HepG2 (cell line): ENCODE measurements at regions not wholly inside any gene's neighbourhood (a gene's known extent, or its start where the extent isn't known, plus 50 kb on each side); places are given as distances from the start of the nearest gene placed in this dataset.

Experiments used
- ATAC-seq: fragments of 200-7000 bp; cut with Tn5 transposase; 3 replicates; pipeline ENCODE4 v1.9.1; 2020; ENCODE audit warnings: mild to moderate bottlenecking, moderate library complexity
- BruUV-seq: library from RNA; stranded (reverse); fragments of 400-500 nt; replicated peaks from 2 replicates; lab custom pipeline; 2021; lab: Mats Ljungman, UMichigan
- CTCF ChIA-PET: fragments of 300-600 bp; formaldehyde crosslinking; extraction: SDS; loops from one replicate; lab custom pipeline; 2021; ENCODE audit warnings: low total read pairs, inconsistent platforms, low intra/inter-chr PET ratio; lab: Yijun Ruan, JAX
- POLR2A ChIA-PET: fragments of 350-600 bp; sonication (Branson Sonifier 250); formaldehyde crosslinking; loops from one replicate; lab custom pipeline; 2020; ENCODE audit warnings: antibody characterized with exemption, inconsistent platforms; lab: Yijun Ruan, JAX
- DNase-seq: peaks from one replicate; pipeline ENCODE4 v3.0.0-alpha.2; 2015; ENCODE audit warnings: low spot score
- FAIRE-seq: peaks from 3 replicates; lab custom pipeline; 2011; peaks lifted over from hg19 to GRCh38; lab: Jason Lieb, UNC
- H2AFZ ChIP-seq: one replicate; pipeline ENCODE4 v1.6.1; 2011; ENCODE audit warnings: low read length, inconsistent platforms
- H3K27ac ChIP-seq: fragments of 300-600 bp; 3 replicates; pipeline ENCODE4 v1.8.0; 2011; ENCODE audit warnings: mixed run types, mild to moderate bottlenecking, mixed read lengths, low read length, inconsistent platforms; ENCODE audit not compliant: insufficient read depth; ENCODE audit errors: extremely low read length
- H3K27me3 ChIP-seq, 2 experiments: fragments of 200-600 bp in 1 of 2; 2 replicates in 1 of 2; 3 replicates in 1 of 2; pipeline versions ENCODE4 v1.6.0 to v1.8.0; 2011; ENCODE audit warnings: low read length in 2 of 2, mild to moderate bottlenecking in 2 of 2, moderate library complexity in 2 of 2, inconsistent platforms in 1 of 2; ENCODE audit not compliant: insufficient read depth in 2 of 2, control insufficient read depth in 1 of 2
- H3K36me3 ChIP-seq, 2 experiments: fragments of 200-600 bp in 1 of 2; replicated peaks in 1 of 2; 2 replicates in 1 of 2; 3 replicates in 1 of 2; pipeline versions ENCODE4 v1.5.1 to v1.8.0; 2011; ENCODE audit warnings: low read length in 2 of 2, inconsistent platforms in 1 of 2; ENCODE audit not compliant: insufficient read depth in 2 of 2, control insufficient read depth in 1 of 2
- H3K4me1 ChIP-seq: 2 replicates; pipeline ENCODE4 v1.5.1; 2012; ENCODE audit warnings: low read length, inconsistent platforms; ENCODE audit not compliant: insufficient read depth
- H3K4me2 ChIP-seq: 2 replicates; pipeline ENCODE4 v1.6.0; 2011; ENCODE audit warnings: low read depth, low read length, inconsistent platforms
- H3K4me3 ChIP-seq, 3 experiments: fragments of 200-600 bp in 1 of 3; sonication (generic), shearing (Covaris generic) in 1 of 3; replicated peaks in 1 of 3; 2 replicates each; pipeline ENCODE4 v1.5.1; 2011 to 2016; ENCODE audit warnings: low read length in 3 of 3, inconsistent platforms in 2 of 3, low read depth in 2 of 3, mild to moderate bottlenecking in 2 of 3, control low read depth in 1 of 3, mixed read lengths in 1 of 3; ENCODE audit not compliant: insufficient read depth in 1 of 3
- H3K79me2 ChIP-seq: one replicate; pipeline ENCODE4 v1.6.1; 2011; ENCODE audit warnings: low read length, inconsistent platforms; ENCODE audit not compliant: insufficient read depth
- H3K9ac ChIP-seq: 2 replicates; pipeline ENCODE4 v1.6.0; 2011; ENCODE audit warnings: mild to moderate bottlenecking, low read depth, low read length, inconsistent platforms; ENCODE audit not compliant: insufficient read depth
- H3K9me3 ChIP-seq: 2 replicates; pipeline ENCODE4 v1.5.1; 2012; ENCODE audit warnings: mild to moderate bottlenecking, low read length
- H4K20me1 ChIP-seq: 2 replicates; pipeline ENCODE4 v1.6.0; 2011; ENCODE audit warnings: inconsistent platforms, mild to moderate bottlenecking, low read length, moderate library complexity; ENCODE audit not compliant: insufficient read depth
- FLYWCH1 ChIP-seq: sonication (generic); formaldehyde crosslinking; IDR thresholded peaks from 2 replicates; pipeline ENCODE4 v1.8.1; 2023; ENCODE audit warnings: mild to moderate bottlenecking, missing genetic modification reagents
- PHF5A ChIP-seq: IDR thresholded peaks from one replicate; pipeline ENCODE4 v1.6.1; 2018; ENCODE audit warnings: low read depth, missing genetic modification reagents; ENCODE audit not compliant: unreplicated experiment
- SOX13 ChIP-seq, 3 experiments: fragments of 450-650 bp in 1 of 3; sonication (generic) in 1 of 3; formaldehyde crosslinking in 1 of 3; IDR thresholded peaks in 2 of 3; conservative IDR thresholded peaks in 1 of 3; 2 replicates each; pipeline versions ENCODE4 v1.5.0 to v1.6.1; 2016 to 2020; ENCODE audit warnings: antibody characterized with exemption in 1 of 3, mild to moderate bottlenecking in 1 of 3, missing compliant biosample characterization in 1 of 3, missing genetic modification reagents in 1 of 3, moderate library complexity in 1 of 3
- SUZ12 ChIP-seq: fragments of 150-350 bp; IDR thresholded peaks from 2 replicates; pipeline ENCODE4 v1.6.1; 2014; ENCODE audit warnings: low read depth, low read length
- TEAD3 ChIP-seq: optimal IDR thresholded peaks from 2 replicates; pipeline ENCODE3; 2016; ENCODE audit warnings: borderline replicate concordance
- TSC22D2 ChIP-seq: sonication (generic); formaldehyde crosslinking; IDR thresholded peaks from 2 replicates; pipeline ENCODE4 v1.5.1; 2020; ENCODE audit warnings: missing genetic modification reagents, mild to moderate bottlenecking, borderline replicate concordance
- ZNF230 ChIP-seq: sonication (generic); formaldehyde crosslinking; IDR thresholded peaks from 2 replicates; pipeline ENCODE4 v1.4.0; 2020; ENCODE audit warnings: mild to moderate bottlenecking, missing genetic modification reagents
- ZNF350 ChIP-seq: sonication (generic); formaldehyde crosslinking; IDR thresholded peaks from 2 replicates; pipeline ENCODE4 v1.4.0; 2020; ENCODE audit warnings: mild to moderate bottlenecking, low read depth, missing genetic modification reagents, borderline replicate concordance
- ZNF589 ChIP-seq: sonication (generic); formaldehyde crosslinking; conservative IDR thresholded peaks from 2 replicates; pipeline ENCODE4 v1.8.0; 2022; ENCODE audit warnings: mild to moderate bottlenecking, moderate library complexity, missing genetic modification reagents
- ZNF652 ChIP-seq: IDR thresholded peaks from 2 replicates; pipeline ENCODE4 v1.6.1; 2016; ENCODE audit warnings: low read depth, borderline replicate concordance
- ZNF670 ChIP-seq: sonication (generic); formaldehyde crosslinking; IDR thresholded peaks from 2 replicates; pipeline ENCODE4 v1.8.0; 2022; ENCODE audit warnings: mild to moderate bottlenecking, missing genetic modification reagents, borderline replicate concordance
- ZNF710 ChIP-seq: sonication (generic); formaldehyde crosslinking; IDR thresholded peaks from 2 replicates; pipeline ENCODE4 v1.5.0; 2020; ENCODE audit warnings: mild to moderate bottlenecking, missing genetic modification reagents, borderline replicate concordance
- ZNF737 ChIP-seq: sonication (generic); formaldehyde crosslinking; IDR thresholded peaks from 2 replicates; pipeline ENCODE4 v1.5.0; 2020; ENCODE audit warnings: missing genetic modification reagents, mild to moderate bottlenecking, borderline replicate concordance
- ZSCAN31 ChIP-seq: sonication (generic); formaldehyde crosslinking; IDR thresholded peaks from 2 replicates; pipeline ENCODE4 v1.5.0; 2020; ENCODE audit warnings: low read depth, mild to moderate bottlenecking, missing genetic modification reagents
- WGBS: methylation state at CpG from one replicate; pipeline ENCODE4 v1.1.6; 2017; ENCODE audit warnings: low lambda C conversion rate; 5-methylcytosine and 5-hydroxymethylcytosine counted together
- in situ Hi-C: cut with HindIII; loops from 2 replicates; pipeline ENCODE4 v1.10.0; 2017; ENCODE audit warnings: low pct_unique_long_range_greater_than_20kb; ENCODE audit not compliant: extremely low pct_ligation_motif_present
- intact Hi-C: fragments of 100-400 bp; cut with micrococcal nuclease; formaldehyde crosslinking; loops from one replicate; pipeline ENCODE4 v1.10.0; 2022; ENCODE audit not compliant: unreplicated experiment
- TF ChIP-seq, protein P1 (sequence below): sonication (generic); formaldehyde crosslinking; IDR thresholded peaks from 2 replicates; pipeline ENCODE4 v1.4.0; 2020; ENCODE audit warnings: missing genetic modification reagents

DNA sequence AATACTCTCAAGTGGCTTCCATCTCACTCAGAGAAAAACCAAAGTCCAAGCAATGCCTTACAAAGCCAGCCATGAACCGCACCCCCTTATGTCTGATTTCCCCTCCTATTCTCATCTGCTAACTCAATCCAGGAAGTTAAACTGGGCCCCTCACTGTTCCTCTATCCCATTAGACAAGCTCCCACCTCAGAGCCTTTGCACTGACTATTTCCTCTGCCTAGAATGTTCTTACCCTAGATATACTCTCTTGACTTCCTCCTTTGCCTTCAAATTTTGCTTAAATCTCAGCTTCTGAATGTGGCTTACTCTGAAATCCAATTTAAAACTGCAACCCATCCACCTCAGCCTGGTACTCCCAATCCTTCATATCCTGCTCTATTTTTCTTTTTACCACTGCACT is 257.0 kb upstream of the USP15 start:
- DNase-seq (no peak), FAIRE-seq (no peak), ATAC-seq (no peak)
- no peak overlapping the region for H3K4me2 ChIP-seq
- no TSS peak for BruUV-seq
- H3K27ac ChIP-seq: no peak overlapping the region
- POLR2A ChIA-PET: no interaction called here
- H3K4me1 ChIP-seq: no peaks in the 10 kb centered on the region
- H3K9me3 ChIP-seq: no peaks in the 10 kb centered on the region
- intact Hi-C loops: no loop called here
- in situ Hi-C loops: no loop called here
- no peaks in the 10 kb centered on the region for H3K79me2 ChIP-seq
- no peak overlapping the region for H2AFZ ChIP-seq
- no peak overlapping the region for H3K4me3 ChIP-seq
- 0% methylated on average over 1 of the region's 1 CpG for WGBS
- CTCF ChIA-PET: no interaction called here
- no peak overlapping the region for H3K9ac ChIP-seq
- H4K20me1 ChIP-seq: no peaks in the 10 kb centered on the region
- H3K36me3 ChIP-seq: no peaks in the 10 kb centered on the region
- TF ChIP-seq ZNF710 (CRISPR knock-in tag) (no peak), ZNF589 (no peak), SUZ12 (no peak), ZNF350 (no peak), ZNF230 (CRISPR knock-in tag) (no peak), FLYWCH1 (CRISPR knock-in tag) (no peak), TSC22D2 (CRISPR knock-in tag) (no peak), ZSCAN31 (no peak), TEAD3 (CRISPR knock-in tag) (no peak), SOX13 (IDR thresholded peaks at IDR 0.05) (no peak), SOX13 (CRISPR knock-in tag; conservative IDR thresholded peaks at IDR 0.05 in 1 of 2, IDR thresholded peaks at IDR 0.05 in 1 of 2) (no peak), ZNF737 (no peak), PHF5A (CRISPR knock-in tag) (no peak), ZNF670 (no peak), ZNF652 (CRISPR knock-in tag) (no peak)
- TF ChIP-seq, protein P1, sequence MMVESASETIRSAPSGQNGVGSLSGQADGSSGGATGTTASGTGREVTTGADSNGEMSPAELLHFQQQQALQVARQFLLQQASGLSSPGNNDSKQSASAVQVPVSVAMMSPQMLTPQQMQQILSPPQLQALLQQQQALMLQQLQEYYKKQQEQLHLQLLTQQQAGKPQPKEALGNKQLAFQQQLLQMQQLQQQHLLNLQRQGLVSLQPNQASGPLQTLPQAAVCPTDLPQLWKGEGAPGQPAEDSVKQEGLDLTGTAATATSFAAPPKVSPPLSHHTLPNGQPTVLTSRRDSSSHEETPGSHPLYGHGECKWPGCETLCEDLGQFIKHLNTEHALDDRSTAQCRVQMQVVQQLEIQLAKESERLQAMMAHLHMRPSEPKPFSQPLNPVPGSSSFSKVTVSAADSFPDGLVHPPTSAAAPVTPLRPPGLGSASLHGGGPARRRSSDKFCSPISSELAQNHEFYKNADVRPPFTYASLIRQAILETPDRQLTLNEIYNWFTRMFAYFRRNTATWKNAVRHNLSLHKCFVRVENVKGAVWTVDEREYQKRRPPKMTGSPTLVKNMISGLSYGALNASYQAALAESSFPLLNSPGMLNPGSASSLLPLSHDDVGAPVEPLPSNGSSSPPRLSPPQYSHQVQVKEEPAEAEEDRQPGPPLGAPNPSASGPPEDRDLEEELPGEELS (CRISPR knock-in tag): no peak
- no peaks in the 10 kb centered on the region for H3K27me3 ChIP-seq
